K562 (cell line): ENCODE measurements at regions not wholly inside any gene's neighbourhood (a gene's known extent, or its start where the extent isn't known, plus 50 kb on each side); places are given as distances from the start of the nearest gene placed in this dataset.

ENCODE experiments used
- AFF1 ChIP-seq, 2 experiments: fragments of 450-650 bp; IDR thresholded peaks; 2 replicates each; pipeline ENCODE4 v1.6.1; 2018; ENCODE audit warnings: mild to moderate bottlenecking in 2 of 2, low read depth in 1 of 2; ENCODE audit not compliant: partially characterized antibody in 2 of 2
- ARID1B ChIP-seq: fragments of 450-650 bp; IDR thresholded peaks from 2 replicates; pipeline ENCODE4 v1.6.1; 2016; ENCODE audit warnings: antibody characterized with exemption, mild to moderate bottlenecking, inconsistent platforms
- BRCA1 ChIP-seq, 2 experiments: fragments of 450-650 bp in 1 of 2; sonication (generic) in 1 of 2; formaldehyde crosslinking in 1 of 2; IDR thresholded peaks; 2 replicates each; pipeline versions ENCODE4 v1.5.0 to v1.6.1; 2017 to 2020; ENCODE audit warnings: mild to moderate bottlenecking in 1 of 2, missing genetic modification reagents in 1 of 2
- BRF1 ChIP-seq: IDR thresholded peaks from 3 replicates; pipeline ENCODE4 v1.6.1; 2011; ENCODE audit warnings: borderline replicate concordance, mild to moderate bottlenecking; ENCODE audit not compliant: insufficient read length; ENCODE audit errors: extremely low read depth
- DIDO1 ChIP-seq: fragments of 450-650 bp; IDR thresholded peaks from 2 replicates; pipeline ENCODE4 v1.6.1; 2016; ENCODE audit warnings: low read depth, missing biosample characterization, missing genetic modification characterization
- FOXP1 ChIP-seq: sonication (generic); formaldehyde crosslinking; IDR thresholded peaks from 2 replicates; pipeline ENCODE4 v1.8.0; 2022; ENCODE audit warnings: mild to moderate bottlenecking, missing genetic modification reagents
- GABPB1 ChIP-seq: sonication (generic); formaldehyde crosslinking; IDR thresholded peaks from 2 replicates; pipeline ENCODE4 v1.8.0; 2022; ENCODE audit warnings: mild to moderate bottlenecking, missing genetic modification reagents
- HDAC2 ChIP-seq: fragments of 450-650 bp; IDR thresholded peaks from 2 replicates; pipeline ENCODE4 v1.6.1; 2016; ENCODE audit warnings: mild to moderate bottlenecking
- LEF1 ChIP-seq: fragments of 450-650 bp; IDR thresholded peaks from 2 replicates; pipeline ENCODE4 v1.6.1; 2016; ENCODE audit warnings: mild to moderate bottlenecking
- MAFF ChIP-seq: IDR thresholded peaks from 2 replicates; pipeline ENCODE4 v1.6.1; 2012; ENCODE audit warnings: low read length, improper control_type of control experiment
- NEUROD1 ChIP-seq: fragments of 150-350 bp; IDR thresholded peaks from 2 replicates; pipeline ENCODE4 v1.6.1; 2014; ENCODE audit warnings: borderline replicate concordance, low read length, low read depth; ENCODE audit not compliant: partially characterized antibody
- NONO ChIP-seq, 2 experiments: fragments of 200-400 bp in 1 of 2; fragments of 450-650 bp in 1 of 2; formaldehyde crosslinking in 1 of 2; IDR thresholded peaks; 2 replicates each; pipeline ENCODE4 v1.6.1; 2017; ENCODE audit warnings: low read depth in 2 of 2, mild to moderate bottlenecking in 2 of 2, moderate library complexity in 2 of 2, low read length in 1 of 2
- POLR2H ChIP-seq: IDR thresholded peaks from 2 replicates; pipeline ENCODE4 v1.6.1; 2016; ENCODE audit warnings: missing genetic modification characterization, low read depth, mild to moderate bottlenecking, control low read depth, missing compliant biosample characterization, moderate library complexity
- RBFOX2 ChIP-seq: fragments of 200-400 bp; formaldehyde crosslinking; IDR thresholded peaks from 2 replicates; pipeline ENCODE4 v1.6.1; 2017; ENCODE audit warnings: low read depth, mild to moderate bottlenecking, low read length, moderate library complexity
- STAT5A ChIP-seq: IDR thresholded peaks from 2 replicates; pipeline ENCODE4 v1.6.1; 2012; ENCODE audit warnings: low read length, inconsistent platforms, borderline replicate concordance
- TFE3 ChIP-seq: fragments of 450-650 bp; formaldehyde crosslinking; IDR thresholded peaks from 2 replicates; pipeline ENCODE4 v1.4.0; 2020; ENCODE audit warnings: mild to moderate bottlenecking, mixed read lengths
- WHSC1 ChIP-seq: IDR thresholded peaks from one replicate; pipeline ENCODE4 v1.6.1; 2012; ENCODE audit warnings: low read length, control low read depth, inconsistent platforms
- ZBTB33 ChIP-seq: sonication (generic); formaldehyde crosslinking; IDR thresholded peaks from 2 replicates; pipeline ENCODE4 v1.8.1; 2023; ENCODE audit warnings: mild to moderate bottlenecking, missing genetic modification reagents
- ZNF184 ChIP-seq: sonication (generic); formaldehyde crosslinking; IDR thresholded peaks from 2 replicates; pipeline ENCODE4 v1.5.0; 2020; ENCODE audit warnings: missing genetic modification reagents
- ZNF717 ChIP-seq: fragments of 250-450 bp; sonication (Bioruptor Pico); IDR thresholded peaks from 2 replicates; pipeline ENCODE4 v1.5.0; 2021
- ZNF77 ChIP-seq: fragments of 250-450 bp; sonication (Bioruptor Pico); IDR thresholded peaks from 2 replicates; pipeline ENCODE4 v1.5.0; 2020
- ZNF778 ChIP-seq: fragments of 450-650 bp; formaldehyde crosslinking; IDR thresholded peaks from 2 replicates; pipeline ENCODE4 v1.4.0; 2020; ENCODE audit warnings: mild to moderate bottlenecking, moderate library complexity

- TF ChIP-seq AFF1 (IDR thresholded peaks at IDR 0.05; ENCODE audit: low read depth in 1 of 2, partially characterized antibody in 2 of 2) (peak; percentile 19 to 65), ZNF778 (CRISPR knock-in tag) (no peak), FOXP1 (CRISPR knock-in tag) (peak; percentile 75; the same call in 1 of the 2 replicates), ZNF77 (CRISPR knock-in tag) (no peak), RBFOX2 (peak; percentile 76), BRF1 (no peak), DIDO1 (tag) (no peak), NONO (IDR thresholded peaks at IDR 0.05; ENCODE audit: low read depth in 2 of 2, low read length in 1 of 2) (peak in 1 of 2 experiments; percentile 74; a peak in 2 of 4 replicates), LEF1 (no peak), WHSC1 (no peak), BRCA1 (IDR thresholded peaks at IDR 0.05) (no peak), BRCA1 (CRISPR knock-in tag; IDR thresholded peaks at IDR 0.05) (no peak), ZBTB33 (CRISPR knock-in tag) (no peak), NEUROD1 (no peak), TFE3 (CRISPR knock-in tag) (peak; percentile 31), STAT5A (no peak; the same call in 1 of the 2 replicates), POLR2H (tag) (peak; percentile 31; the same call in 1 of the 2 replicates), GABPB1 (peak; percentile 3; the same call in 1 of the 2 replicates), HDAC2 (no peak), ARID1B (0 out of 2 replicates have a peak, but pooled peaks have one; percentile 6), MAFF (peak; percentile 1; the same call in 1 of the 2 replicates), ZNF184 (CRISPR knock-in tag) (no peak), ZNF717 (CRISPR knock-in tag) (no peak; the same call in 1 of the 2 replicates)
Measured at GRCh38 chr6:26214803-26215584, 127.8 kb downstream of the HFE start (continued).
